H9 (cell line): ENCODE measurements at regions not wholly inside any gene's neighbourhood (a gene's known extent, or its start where the extent isn't known, plus 50 kb on each side); places are given as distances from the start of the nearest gene placed in this dataset.
"Not testable (repeated sequence)": the region's sequence is repeated elsewhere in the genome, so short reads cannot be mapped to it uniquely, and the experiment has no call there.

Source experiments
- DNase-seq: peaks from one replicate; pipeline ENCODE4 v3.0.0-alpha.2; 2017
- H2AFZ ChIP-seq: one replicate; pipeline ENCODE4 v1.6.1; 2013; ENCODE audit warnings: mild to moderate bottlenecking, low read length, control low read depth, moderate library complexity
- H2AK5ac ChIP-seq: 2 replicates; pipeline ENCODE4 v1.6.1; 2013; ENCODE audit warnings: low read length, control low read depth, mixed read lengths; ENCODE audit not compliant: insufficient read length
- H2BK120ac ChIP-seq: one replicate; pipeline ENCODE4 v1.6.1; 2013; ENCODE audit warnings: low read depth, mild to moderate bottlenecking, low read length, control low read depth, inconsistent platforms; ENCODE audit not compliant: poor library complexity, severe bottlenecking
- H2BK12ac ChIP-seq: 2 replicates; pipeline ENCODE4 v1.6.1; 2013; ENCODE audit warnings: low read length, control low read depth, mixed read lengths, low read depth; ENCODE audit not compliant: insufficient read length
- H2BK15ac ChIP-seq: 2 replicates; pipeline ENCODE4 v1.6.1; 2013; ENCODE audit warnings: low read depth, low read length, control low read depth
- H2BK20ac ChIP-seq: one replicate; pipeline ENCODE4 v1.6.1; 2013; ENCODE audit warnings: low read depth, mild to moderate bottlenecking, low read length, control low read depth, inconsistent platforms; ENCODE audit not compliant: poor library complexity, severe bottlenecking
- H2BK5ac ChIP-seq: 2 replicates; pipeline ENCODE4 v1.6.1; 2013; ENCODE audit warnings: low read length, control low read depth, mixed read lengths; ENCODE audit not compliant: insufficient read length
- H3K14ac ChIP-seq: 2 replicates; pipeline ENCODE4 v1.6.1; 2013; ENCODE audit warnings: low read length, control low read depth; ENCODE audit not compliant: insufficient read depth
- H3K18ac ChIP-seq: 2 replicates; pipeline ENCODE4 v1.6.1; 2013; ENCODE audit warnings: low read depth, mild to moderate bottlenecking, mixed read lengths, low read length, control low read depth; ENCODE audit not compliant: insufficient read length
- H3K23ac ChIP-seq: 2 replicates; pipeline ENCODE4 v1.6.1; 2013; ENCODE audit warnings: low read length, control low read depth, mixed read lengths, low read depth; ENCODE audit not compliant: insufficient read length
- H3K23me2 ChIP-seq: 2 replicates; pipeline ENCODE4 v1.6.1; 2013; ENCODE audit warnings: low read depth, mild to moderate bottlenecking, mixed read lengths, low read length, control low read depth; ENCODE audit not compliant: insufficient read length, poor library complexity, severe bottlenecking
- H3K27ac ChIP-seq: 2 replicates; pipeline ENCODE4 v1.5.1; 2013; ENCODE audit warnings: low read length, control low read depth, mixed read lengths, low read depth; ENCODE audit not compliant: insufficient read length
- H3K27me3 ChIP-seq: 2 replicates; pipeline ENCODE4 v1.6.1; 2013; ENCODE audit warnings: low read length, control low read depth, inconsistent platforms; ENCODE audit not compliant: insufficient read depth
- H3K4ac ChIP-seq: 2 replicates; pipeline ENCODE4 v1.6.1; 2013; ENCODE audit warnings: low read depth, mild to moderate bottlenecking, control low read depth, inconsistent platforms, low read length, moderate library complexity
- H3K4me1 ChIP-seq: 2 replicates; pipeline ENCODE4 v1.6.1; 2013; ENCODE audit warnings: low read length, control low read depth, inconsistent platforms; ENCODE audit not compliant: insufficient read depth
- H3K4me2 ChIP-seq: 2 replicates; pipeline ENCODE4 v1.6.1; 2013; ENCODE audit warnings: low read length, control low read depth, mixed read lengths; ENCODE audit not compliant: insufficient read length, insufficient read depth
- H3K56ac ChIP-seq: 2 replicates; pipeline ENCODE4 v1.6.1; 2013; ENCODE audit warnings: low read depth, mild to moderate bottlenecking, mixed read lengths, low read length, control low read depth; ENCODE audit not compliant: insufficient read length
- H3K79me1 ChIP-seq: 2 replicates; pipeline ENCODE4 v1.6.1; 2013; ENCODE audit warnings: low read depth, mild to moderate bottlenecking, moderate library complexity, low read length, control low read depth, inconsistent platforms; ENCODE audit not compliant: insufficient read depth, poor library complexity, severe bottlenecking
- H3K79me2 ChIP-seq: 2 replicates; pipeline ENCODE4 v1.6.1; 2013; ENCODE audit warnings: low read length, control low read depth, inconsistent platforms; ENCODE audit not compliant: insufficient read depth
- H3K9ac ChIP-seq: 2 replicates; pipeline ENCODE4 v1.6.1; 2013; ENCODE audit warnings: low read length, control low read depth, mixed read lengths; ENCODE audit not compliant: insufficient read length; ENCODE audit errors: extremely low read depth
- H3K9me3 ChIP-seq: one replicate; pipeline ENCODE4 v1.6.1; 2013; ENCODE audit warnings: low read depth, low read length, inconsistent platforms; ENCODE audit not compliant: control insufficient read depth
- H3T11ph ChIP-seq: one replicate; pipeline ENCODE4 v1.6.1; 2013; ENCODE audit warnings: mild to moderate bottlenecking, low read length, control low read depth, inconsistent platforms
- H4K20me1 ChIP-seq: one replicate; pipeline ENCODE4 v1.6.1; 2013; ENCODE audit not compliant: control insufficient read depth, insufficient read length, insufficient read depth
- H4K5ac ChIP-seq: 2 replicates; pipeline ENCODE4 v1.6.1; 2013; ENCODE audit warnings: low read depth, mild to moderate bottlenecking, mixed read lengths, low read length, control low read depth; ENCODE audit not compliant: insufficient read length
- H4K8ac ChIP-seq: replicated peaks from 2 replicates; pipeline ENCODE4 v1.6.1; 2013; ENCODE audit warnings: low read length, control low read depth, mixed read lengths, low read depth; ENCODE audit not compliant: insufficient read length
- H4K91ac ChIP-seq: 2 replicates; pipeline ENCODE4 v1.6.1; 2013; ENCODE audit warnings: low read depth, mild to moderate bottlenecking, moderate library complexity, mixed read lengths, low read length, control low read depth; ENCODE audit not compliant: insufficient read length
- H3K27ac Mint-ChIP-seq, 3 experiments: 2 replicates in 2 of 3; 3 replicates in 1 of 3; pipeline ENCODE4 v1.8.0; 2020 to 2021; ENCODE audit warnings: mixed read lengths in 3 of 3, mild to moderate bottlenecking in 1 of 3, moderate library complexity in 1 of 3
- H3K27me3 Mint-ChIP-seq: 2 replicates; pipeline ENCODE4 v1.8.0; 2021; ENCODE audit warnings: low read depth, mild to moderate bottlenecking, moderate library complexity, mixed read lengths
- H3K36me3 Mint-ChIP-seq, 3 experiments: 2 replicates in 2 of 3; 3 replicates in 1 of 3; pipeline ENCODE4 v1.8.0; 2020 to 2021; ENCODE audit warnings: low read depth in 3 of 3, mixed read lengths in 3 of 3; ENCODE audit not compliant: insufficient read depth in 1 of 3
- H3K4me1 Mint-ChIP-seq, 2 experiments: 2 replicates each; pipeline ENCODE4 v1.8.0; 2020; ENCODE audit warnings: mixed read lengths in 2 of 2
- H3K4me3 Mint-ChIP-seq, 2 experiments: 2 replicates in 1 of 2; 3 replicates in 1 of 2; pipeline ENCODE4 v1.8.0; 2020 to 2021; ENCODE audit warnings: mild to moderate bottlenecking in 2 of 2, mixed read lengths in 2 of 2, moderate library complexity in 1 of 2
- H3K9me3 Mint-ChIP-seq, 2 experiments: 2 replicates in 1 of 2; 3 replicates in 1 of 2; pipeline ENCODE4 v1.8.0; 2020; ENCODE audit warnings: mild to moderate bottlenecking in 2 of 2, mixed read lengths in 2 of 2, moderate library complexity in 1 of 2
- WGBS: extraction: QIAGEN DNeasy Blood & Tissue Kit; methylation state at CpG from one replicate; pipeline ENCODE4 v1.1.7; 2013; ENCODE audit warnings: missing lambda C conversion rate, low lambda C conversion rate, mixed read lengths; ENCODE audit not compliant: insufficient read length; ENCODE audit errors: extremely low coverage; 5-methylcytosine and 5-hydroxymethylcytosine counted together

- not testable (repeated sequence) for H3K4ac ChIP-seq, H3K9me3 ChIP-seq, H2BK5ac ChIP-seq, H4K20me1 ChIP-seq, H3K14ac ChIP-seq, H4K8ac ChIP-seq, H3K23ac ChIP-seq, H3T11ph ChIP-seq, H2AFZ ChIP-seq, H2AK5ac ChIP-seq, H3K27me3 Mint-ChIP-seq, H3K9ac ChIP-seq, H3K27me3 ChIP-seq, H3K18ac ChIP-seq, H3K4me1 Mint-ChIP-seq, H2BK15ac ChIP-seq, H2BK20ac ChIP-seq, H2BK12ac ChIP-seq, H3K79me1 ChIP-seq, H3K4me2 ChIP-seq, H3K56ac ChIP-seq, H4K91ac ChIP-seq, H4K5ac ChIP-seq, H3K79me2 ChIP-seq, H3K27ac ChIP-seq, H2BK120ac ChIP-seq, H3K23me2 ChIP-seq, H3K4me1 ChIP-seq
- Mint-ChIP-seq H3K4me3 (peak overlapping the region in 1 of 2 experiments; percentile 44; a peak in 2 of 5 replicates), H3K27ac (peak overlapping the region in 1 of 3 experiments; percentile 74; a peak in 1 of 7 replicates), H3K36me3 (peaks cover 0 to 12% (median 0%) of the 10 kb centered on the region in 3 experiments; a peak in 4 of 7 replicates), H3K9me3 (peaks cover 10 to 12% of the 10 kb centered on the region in 2 experiments; a peak in 4 of 5 replicates)
- DNase-seq, result peak; percentile 83
- no CpG with 5 or more reads among the region's 34 CpGs for WGBS
Observed at GRCh38 chr7:113742946-113743431, 175.8 kb downstream of the PPP1R3A start.
